OCI-LY7 (cell line): ENCODE measurements at regions not wholly inside any gene's neighbourhood (a gene's known extent, or its start where the extent isn't known, plus 50 kb on each side); places are given as distances from the start of the nearest gene placed in this dataset.

Source experiments
- BruUV-seq: library from RNA; stranded (reverse); fragments of 400-500 nt; replicated peaks from 2 replicates; lab custom pipeline; 2021; lab: Mats Ljungman, UMichigan
- CTCF ChIA-PET: fragments of 300-600 bp; sonication (Branson Sonifier 250); formaldehyde crosslinking; loops from one replicate; lab custom pipeline; 2022; ENCODE audit warnings: antibody characterized with exemption; ENCODE audit not compliant: unreplicated experiment; lab: Charles Lee
- POLR2A ChIA-PET: fragments of 300-600 bp; sonication (Branson Sonifier 250); formaldehyde crosslinking; loops from one replicate; lab custom pipeline; 2022; ENCODE audit warnings: antibody characterized with exemption; lab: Charles Lee
- DNase-seq: peaks from one replicate; pipeline ENCODE4 v3.0.0-alpha.2; 2015; ENCODE audit warnings: low spot score
- H2AFZ ChIP-seq: fragments of 200-600 bp; sonication (generic), shearing (Covaris generic); 2 replicates; pipeline ENCODE4 v1.6.1; 2014; ENCODE audit warnings: mild to moderate bottlenecking, antibody characterized with exemption, low read length, moderate library complexity
- H3K27ac ChIP-seq: fragments of 200-600 bp; sonication (generic); 2 replicates; pipeline ENCODE4 v1.5.1; 2014; ENCODE audit warnings: mixed run types, low read depth, mild to moderate bottlenecking, moderate library complexity, low read length, inconsistent platforms; ENCODE audit not compliant: poor library complexity, severe bottlenecking
- H3K36me3 ChIP-seq: fragments of 200-600 bp; sonication (generic); 2 replicates; pipeline ENCODE4 v1.6.1; 2014; ENCODE audit warnings: mild to moderate bottlenecking, antibody characterized with exemption, low read length, moderate library complexity, mixed read lengths; ENCODE audit not compliant: insufficient read depth
- H3K4me1 ChIP-seq: fragments of 200-600 bp; sonication (generic); 2 replicates; pipeline ENCODE4 v1.5.1; 2014; ENCODE audit warnings: mild to moderate bottlenecking, low read length; ENCODE audit not compliant: insufficient read depth, poor library complexity, severe bottlenecking
- H3K4me2 ChIP-seq: fragments of 200-600 bp; sonication (generic); 2 replicates; pipeline ENCODE4 v1.6.1; 2014; ENCODE audit warnings: mild to moderate bottlenecking, low read length
- H3K4me3 ChIP-seq: fragments of 200-600 bp; sonication (generic); 2 replicates; pipeline ENCODE4 v1.5.1; 2014; ENCODE audit warnings: mild to moderate bottlenecking, low read depth, low read length; ENCODE audit not compliant: poor library complexity, severe bottlenecking
- H3K79me2 ChIP-seq: fragments of 200-600 bp; sonication (generic); 2 replicates; pipeline ENCODE4 v1.6.1; 2016; ENCODE audit warnings: low read depth, mild to moderate bottlenecking, low read length, moderate library complexity, mixed read lengths; ENCODE audit not compliant: insufficient read depth
- H3K9me2 ChIP-seq: fragments of 200-600 bp; sonication (generic); 2 replicates; pipeline ENCODE4 v1.6.1; 2016; ENCODE audit warnings: mild to moderate bottlenecking, low read length, mixed read lengths; ENCODE audit not compliant: insufficient read depth
- H3K9me3 ChIP-seq: fragments of 200-600 bp; sonication (generic); 2 replicates; pipeline ENCODE4 v1.6.1; 2014; ENCODE audit warnings: mild to moderate bottlenecking, mixed run types, low read length, mixed read lengths
- H4K20me1 ChIP-seq: fragments of 200-600 bp; sonication (generic); 2 replicates; pipeline ENCODE4 v1.6.1; 2014; ENCODE audit warnings: mild to moderate bottlenecking, antibody characterized with exemption, low read length, moderate library complexity, mixed read lengths; ENCODE audit not compliant: insufficient read depth
- EZH2phosphoT487 ChIP-seq: fragments of 200-600 bp; sonication (generic); IDR thresholded peaks from 2 replicates; pipeline ENCODE4 v1.6.1; 2018; ENCODE audit warnings: low read depth, borderline replicate concordance, mild to moderate bottlenecking, mixed run types, antibody characterized with exemption, low read length, moderate library complexity, mixed read lengths
- intact Hi-C: fragments of 100-400 bp; cut with micrococcal nuclease; formaldehyde crosslinking; loops from one replicate; pipeline ENCODE4 v1.10.0; 2022; ENCODE audit not compliant: unreplicated experiment
- TF ChIP-seq, protein P1 (sequence below): fragments of 200-600 bp; sonication (generic); conservative IDR thresholded peaks from 2 replicates; pipeline ENCODE4 v1.5.1; 2014; ENCODE audit warnings: mild to moderate bottlenecking, antibody characterized with exemption, low read length, moderate library complexity, mixed read lengths

DNA sequence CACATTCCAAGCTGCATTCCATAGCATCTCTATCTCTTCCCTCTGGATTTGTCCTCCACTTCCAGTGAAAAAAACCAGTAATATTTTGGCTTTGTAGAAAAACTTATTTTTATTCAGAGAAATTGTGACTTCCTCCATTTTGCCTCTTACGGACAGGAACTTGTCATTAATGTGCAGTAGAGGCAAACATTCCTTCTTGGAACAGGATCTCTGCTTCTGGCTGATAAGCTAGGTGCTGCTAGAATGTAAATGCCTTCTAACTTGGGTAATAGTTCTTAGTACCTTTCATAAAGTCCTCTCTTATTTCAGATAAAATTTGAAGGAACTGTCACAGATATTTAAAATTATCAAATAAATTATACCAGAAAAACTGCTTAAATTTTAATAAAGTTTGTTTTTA, 707.8 kb downstream of the USP25 start:
- H3K9me3 ChIP-seq = no peaks in the 10 kb centered on the region
- ChIA-PET POLR2A (no interaction called here), CTCF (no interaction called here)
- intact Hi-C loops = no loop called here
- BruUV-seq = no TSS peak
- no peak overlapping the region for H2AFZ ChIP-seq
- H3K4me3 ChIP-seq = no peak overlapping the region
- DNase-seq = no peak
- H3K36me3 ChIP-seq = no peaks in the 10 kb centered on the region
- H3K27ac ChIP-seq = no peak overlapping the region
- H3K4me2 ChIP-seq = no peak overlapping the region
- H3K9me2 ChIP-seq = no peaks in the 10 kb centered on the region
- H4K20me1 ChIP-seq = no peaks in the 10 kb centered on the region
- no peaks in the 10 kb centered on the region for H3K4me1 ChIP-seq
- no peaks in the 10 kb centered on the region for H3K79me2 ChIP-seq
- TF ChIP-seq, protein P1, sequence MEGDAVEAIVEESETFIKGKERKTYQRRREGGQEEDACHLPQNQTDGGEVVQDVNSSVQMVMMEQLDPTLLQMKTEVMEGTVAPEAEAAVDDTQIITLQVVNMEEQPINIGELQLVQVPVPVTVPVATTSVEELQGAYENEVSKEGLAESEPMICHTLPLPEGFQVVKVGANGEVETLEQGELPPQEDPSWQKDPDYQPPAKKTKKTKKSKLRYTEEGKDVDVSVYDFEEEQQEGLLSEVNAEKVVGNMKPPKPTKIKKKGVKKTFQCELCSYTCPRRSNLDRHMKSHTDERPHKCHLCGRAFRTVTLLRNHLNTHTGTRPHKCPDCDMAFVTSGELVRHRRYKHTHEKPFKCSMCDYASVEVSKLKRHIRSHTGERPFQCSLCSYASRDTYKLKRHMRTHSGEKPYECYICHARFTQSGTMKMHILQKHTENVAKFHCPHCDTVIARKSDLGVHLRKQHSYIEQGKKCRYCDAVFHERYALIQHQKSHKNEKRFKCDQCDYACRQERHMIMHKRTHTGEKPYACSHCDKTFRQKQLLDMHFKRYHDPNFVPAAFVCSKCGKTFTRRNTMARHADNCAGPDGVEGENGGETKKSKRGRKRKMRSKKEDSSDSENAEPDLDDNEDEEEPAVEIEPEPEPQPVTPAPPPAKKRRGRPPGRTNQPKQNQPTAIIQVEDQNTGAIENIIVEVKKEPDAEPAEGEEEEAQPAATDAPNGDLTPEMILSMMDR = no peak
- TF ChIP-seq EZH2phosphoT487 = no peak

DNA sequence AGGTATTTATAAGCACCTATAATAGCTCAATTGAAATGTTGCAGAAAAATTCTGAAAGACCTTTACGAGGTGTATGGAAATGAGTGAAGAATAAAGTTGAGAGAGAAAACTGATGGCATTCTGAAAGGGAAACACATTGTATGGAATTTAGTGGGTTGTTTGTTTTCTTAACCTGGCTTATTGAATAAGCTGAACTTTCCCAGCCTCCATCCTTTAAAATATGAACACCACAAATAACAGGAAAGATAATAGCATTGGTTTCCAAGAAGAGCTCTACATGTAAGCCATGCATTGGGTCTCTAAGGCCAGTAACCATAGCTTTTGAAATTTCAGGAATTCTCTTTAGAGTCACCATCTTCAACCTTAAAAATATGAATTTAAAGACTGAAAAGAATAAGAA, 709.0 kb downstream of the USP25 start:
- Histone ChIP-seq H4K20me1 (no peaks in the 10 kb centered on the region), H2AFZ (no peak overlapping the region), H3K4me1 (no peaks in the 10 kb centered on the region), H3K27ac (no peak overlapping the region), H3K9me2 (no peaks in the 10 kb centered on the region), H3K4me2 (no peak overlapping the region), H3K36me3 (no peaks in the 10 kb centered on the region), H3K4me3 (no peak overlapping the region), H3K79me2 (no peaks in the 10 kb centered on the region), H3K9me3 (no peaks in the 10 kb centered on the region)
- CTCF ChIA-PET = no interaction called here
- BruUV-seq = no TSS peak
- intact Hi-C loops = no loop called here
- no peak for DNase-seq
- POLR2A ChIA-PET = no interaction called here
- TF ChIP-seq, protein P1 = no peak
- TF ChIP-seq EZH2phosphoT487 = no peak

DNA sequence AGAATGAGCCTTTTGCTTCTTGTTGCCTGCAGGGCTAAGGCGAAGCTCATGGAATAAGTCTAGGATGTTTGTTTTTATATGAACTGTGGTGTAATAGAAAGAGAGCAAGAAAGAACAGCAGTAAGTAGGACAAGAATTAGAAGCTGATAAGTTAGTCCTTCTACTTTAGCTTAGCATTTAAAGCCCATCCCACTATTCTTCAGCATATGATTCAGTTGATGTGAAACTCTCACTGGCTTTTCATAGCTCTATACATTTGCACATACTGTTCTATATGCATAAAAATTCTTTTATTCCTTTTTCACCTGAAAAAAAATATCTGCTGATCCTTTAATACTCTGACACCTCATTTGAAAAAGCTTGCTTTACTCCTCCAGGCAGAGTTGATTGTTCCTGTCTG, 712.0 kb downstream of the USP25 start:
- H3K4me1 ChIP-seq = no peaks in the 10 kb centered on the region
- BruUV-seq = no TSS peak
- no peaks in the 10 kb centered on the region for H3K9me3 ChIP-seq
- H3K4me3 ChIP-seq = no peak overlapping the region
- intact Hi-C loops = no loop called here
- TF ChIP-seq, protein P1 = no peak
- no peak for TF ChIP-seq EZH2phosphoT487
- no peaks in the 10 kb centered on the region for H3K9me2 ChIP-seq
- no peak overlapping the region for H2AFZ ChIP-seq
- no peaks in the 10 kb centered on the region for H4K20me1 ChIP-seq
- no peak for DNase-seq
- ChIA-PET CTCF (no interaction called here), POLR2A (no interaction called here)
- H3K79me2 ChIP-seq = no peaks in the 10 kb centered on the region
- H3K36me3 ChIP-seq = no peaks in the 10 kb centered on the region
- no peak overlapping the region for H3K27ac ChIP-seq
- no peak overlapping the region for H3K4me2 ChIP-seq
